HG02623 (cell line): ENCODE measurements at regions not wholly inside any gene's neighbourhood (a gene's known extent, or its start where the extent isn't known, plus 50 kb on each side); places are given as distances from the start of the nearest gene placed in this dataset.

Experiments used
- ATAC-seq: cut with Tn5 transposase; IDR thresholded peaks from one replicate; pipeline ENCODE4 v1.9.1; 2021; ENCODE audit warnings: moderate library complexity; ENCODE audit not compliant: unreplicated experiment

GRCh38 chr2:56099963-56100362, 83.8 kb upstream of the CCDC85A start:
- no peak for ATAC-seq

DNA sequence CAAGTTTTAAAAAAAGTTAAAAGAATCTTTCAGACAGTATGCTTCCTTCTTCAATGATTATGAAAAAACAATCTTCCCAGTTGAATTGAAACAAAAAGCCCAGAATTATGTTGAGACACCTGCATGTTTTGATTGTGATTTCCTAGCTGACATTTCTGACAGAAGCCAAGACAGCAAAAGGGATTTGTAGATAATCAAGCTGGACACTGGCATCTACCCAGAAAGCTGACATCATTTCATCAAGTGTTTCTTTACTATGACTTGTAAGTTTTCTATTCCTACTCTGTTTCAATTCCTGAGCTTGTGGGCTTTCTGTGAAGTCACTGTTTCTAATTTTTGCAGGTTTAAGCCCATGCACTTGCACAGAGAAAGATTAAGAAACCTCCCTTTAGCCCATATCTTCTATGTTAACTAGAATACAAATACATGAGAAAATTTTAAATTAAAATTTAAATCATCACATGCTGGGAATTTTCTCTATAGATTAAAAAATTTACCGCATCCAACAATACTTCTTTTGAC, 82.9 kb upstream of the CCDC85A start:
- no peak for ATAC-seq

DNA sequence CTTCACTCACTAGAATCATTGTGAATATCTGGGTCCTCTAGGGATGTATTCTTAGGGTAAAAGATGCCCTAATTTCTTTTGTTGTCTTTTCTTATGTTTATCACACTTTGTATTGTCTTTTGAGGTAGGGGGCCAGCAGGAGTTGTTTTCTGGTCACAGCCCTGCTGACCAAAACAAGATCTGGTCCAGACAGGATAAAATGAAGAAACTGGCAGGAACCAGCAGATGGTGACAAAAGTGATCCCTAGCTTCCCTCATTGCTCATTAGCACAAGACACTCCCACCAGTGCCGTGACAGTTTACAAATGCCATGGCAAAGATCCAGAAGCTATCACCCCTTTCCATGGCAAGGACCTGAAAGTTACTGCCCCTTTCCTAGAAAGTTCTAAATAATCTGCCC, 81.7 kb upstream of the CCDC85A start:
- no peak for ATAC-seq

GRCh38 chr2:56102866-56103265, 80.9 kb upstream of the CCDC85A start:
- no peak for ATAC-seq

GRCh38 chr2:56104962-56105361, 78.8 kb upstream of the CCDC85A start:
- ATAC-seq, result no peak

DNA sequence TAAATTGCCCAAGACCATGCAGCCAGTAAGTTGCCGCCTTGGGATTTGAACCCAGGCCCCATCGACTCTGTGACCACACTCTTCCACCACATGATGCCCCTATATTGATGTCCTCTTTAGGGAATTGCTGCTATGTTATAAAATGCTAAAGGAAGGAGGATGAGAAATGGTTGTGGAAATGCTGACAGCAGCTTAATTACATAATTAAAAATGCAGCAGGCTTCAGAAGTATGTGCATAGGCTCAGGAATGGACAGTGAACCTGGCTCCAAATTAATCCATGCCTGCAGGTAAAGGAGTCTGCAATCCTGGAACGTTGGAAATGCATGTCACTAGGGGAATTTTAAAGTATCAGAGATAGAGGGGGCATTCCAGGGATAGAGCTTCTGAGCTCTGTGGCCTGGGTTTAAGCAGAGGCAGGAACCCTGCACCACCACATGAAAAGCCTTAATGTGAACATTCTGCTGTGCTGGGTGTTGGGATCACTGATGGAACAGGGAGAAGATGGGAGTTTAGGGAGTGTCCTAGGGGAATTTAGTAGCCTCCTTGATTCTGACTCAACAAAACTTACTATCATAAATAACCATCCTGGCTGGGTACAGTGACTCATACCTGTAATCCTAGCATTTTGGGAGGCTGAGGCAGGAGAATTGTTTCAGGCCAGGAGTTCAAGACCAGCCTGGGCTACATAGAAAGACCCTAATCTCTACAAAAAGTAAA, 76.1 kb upstream of the CCDC85A start:
- ATAC-seq, result no peak

DNA sequence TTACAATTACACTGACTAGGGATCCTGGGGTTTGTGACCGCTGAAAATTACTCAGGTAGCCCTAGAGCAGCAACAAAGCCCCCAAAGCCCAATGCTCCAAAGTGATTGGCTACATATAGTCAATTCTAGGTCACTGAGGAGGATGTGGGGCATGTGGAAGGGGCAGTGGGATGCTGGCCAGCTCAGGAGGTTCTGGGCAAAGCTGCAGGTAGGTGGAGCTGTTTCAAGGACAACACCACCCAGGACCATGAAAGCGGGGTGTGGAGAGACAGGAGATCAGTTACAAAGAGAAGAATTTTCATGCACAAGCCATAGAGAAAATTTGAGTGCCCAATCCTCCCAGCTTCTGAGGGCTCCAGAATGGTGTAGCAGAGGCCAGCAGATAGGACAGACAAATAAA, 75.0 kb upstream of the CCDC85A start:
- ATAC-seq, result no peak

- no peak for ATAC-seq
Observed at GRCh38 chr2:56109994-56110393, 73.8 kb upstream of the CCDC85A start.

GRCh38 chr2:56113382-56113975, 70.3 kb upstream of the CCDC85A start:
- ATAC-seq, result no peak

DNA sequence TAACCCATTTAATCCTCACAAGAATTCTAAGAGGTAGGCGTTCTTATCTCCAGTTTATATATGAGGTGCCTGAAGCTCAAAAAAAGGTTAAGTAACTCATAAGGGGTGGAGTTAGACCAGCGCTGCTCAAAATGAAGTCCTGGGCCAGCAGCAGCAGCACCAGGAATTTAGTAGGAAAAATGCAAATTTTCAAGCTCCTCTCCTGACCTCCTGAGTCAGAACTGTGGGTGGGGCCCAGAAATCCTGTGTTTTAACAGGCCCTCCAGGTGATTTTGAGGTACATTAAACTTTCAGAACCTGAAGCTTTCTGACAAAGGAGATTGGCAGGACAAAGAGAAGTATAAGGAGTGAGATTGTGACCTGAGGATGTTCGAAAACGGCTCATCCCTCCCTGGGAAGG, 66.0 kb upstream of the CCDC85A start:
- no peak for ATAC-seq

- no peak for ATAC-seq
Observed at GRCh38 chr2:56118474-56118873, 65.3 kb upstream of the CCDC85A start.

- ATAC-seq, result no peak
Observed at GRCh38 chr2:56121995-56122394, 61.8 kb upstream of the CCDC85A start.

DNA sequence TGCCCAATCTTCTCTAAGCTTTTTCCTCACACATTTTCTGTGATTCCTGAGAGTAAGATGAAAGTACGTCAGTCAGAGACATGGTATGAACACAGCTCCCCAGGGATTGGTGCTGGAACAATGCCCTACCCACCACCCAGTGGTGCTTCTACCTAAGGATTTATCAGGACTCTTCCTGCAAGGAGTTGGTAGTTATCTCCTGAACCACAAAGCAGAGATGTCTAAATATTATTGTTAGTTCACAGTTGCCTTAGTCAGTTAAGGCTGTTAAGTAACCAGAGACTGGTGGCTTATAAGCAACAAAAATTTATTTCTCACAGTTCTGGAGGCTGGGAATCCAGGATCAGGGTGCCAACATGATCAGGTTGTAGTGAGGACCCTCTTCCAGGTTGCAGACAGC, 60.3 kb upstream of the CCDC85A start:
- ATAC-seq, result no peak

GRCh38 chr2:56127010-56127409, 56.8 kb upstream of the CCDC85A start:
- ATAC-seq, result no peak

DNA sequence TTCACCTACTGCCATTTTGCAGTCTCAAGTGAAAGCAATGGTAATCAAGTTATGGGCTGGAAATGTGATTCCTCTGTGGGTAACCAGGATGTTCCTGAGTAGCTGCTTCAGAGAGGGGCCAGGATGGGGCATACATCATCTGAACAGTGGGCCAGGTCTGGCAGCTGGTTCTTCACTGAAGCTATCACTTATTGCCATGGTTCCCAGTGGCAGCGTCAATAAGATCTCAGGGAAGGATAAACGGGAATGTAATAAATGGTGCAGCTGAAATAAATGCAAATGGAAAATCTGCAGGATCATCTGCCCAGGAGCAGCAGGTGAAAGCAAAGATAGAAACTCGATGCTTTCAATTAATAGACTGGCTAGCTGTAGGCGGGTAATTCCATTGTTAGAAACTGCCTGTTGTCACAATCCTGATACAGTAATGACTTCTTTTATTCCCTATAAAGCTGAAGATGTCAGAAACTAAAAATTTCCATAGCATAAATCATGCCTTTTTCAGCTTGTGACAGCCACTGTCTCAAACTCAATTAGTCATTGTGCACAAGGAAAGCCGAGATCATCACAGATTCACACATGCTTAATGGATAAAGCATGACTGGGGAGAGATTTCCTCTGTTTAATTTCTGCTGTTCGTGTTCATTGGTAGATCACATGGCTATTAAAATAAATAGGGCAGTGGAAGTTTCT, 56.2 kb upstream of the CCDC85A start:
- ATAC-seq, result no peak

DNA sequence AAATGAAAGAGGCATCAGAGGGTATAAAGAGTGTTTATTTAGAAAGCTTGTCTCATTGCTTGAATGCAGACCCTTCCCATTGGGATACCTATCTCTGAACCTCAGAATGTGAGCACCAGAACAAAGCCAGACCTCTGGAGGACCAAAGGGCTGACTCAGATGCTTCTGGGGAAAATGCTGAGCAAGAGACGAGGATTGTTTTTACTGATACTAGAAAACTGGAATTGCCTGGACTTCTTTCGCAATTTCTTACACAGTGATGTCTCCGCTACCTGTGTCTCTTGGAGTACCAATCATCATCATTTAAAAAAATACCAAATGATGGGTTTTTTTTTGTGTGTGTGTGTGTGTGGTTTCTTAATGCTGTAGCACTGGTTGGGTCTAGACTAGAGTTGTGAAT, 55.6 kb upstream of the CCDC85A start:
- ATAC-seq, result no peak

- ATAC-seq, result no peak
Observed at GRCh38 chr2:56130463-56131070, 53.2 kb upstream of the CCDC85A start.

DNA sequence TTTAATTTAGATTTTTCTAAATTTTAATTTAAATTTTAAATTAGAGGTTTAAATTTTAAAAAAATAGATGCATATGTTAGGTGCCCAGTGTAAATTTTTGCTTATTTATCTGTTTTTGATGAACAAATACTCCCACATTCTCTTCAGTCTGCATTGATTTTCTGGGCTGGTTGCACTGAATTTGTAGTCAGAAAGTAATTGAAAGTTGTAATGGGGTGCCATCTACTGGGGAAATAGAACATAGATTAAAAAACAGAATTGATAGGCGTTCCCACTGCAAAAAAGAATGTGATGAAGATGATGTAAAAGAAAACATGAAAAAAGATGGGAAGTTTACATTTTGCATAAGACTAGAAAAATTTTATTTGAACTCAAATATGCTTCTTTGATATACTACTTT, 51.7 kb upstream of the CCDC85A start:
- ATAC-seq, result no peak

- ATAC-seq, result no peak
Observed at GRCh38 chr2:56133441-56133840, 50.3 kb upstream of the CCDC85A start.

- ATAC-seq, result no peak
Observed at GRCh38 chr2:56133931-56134629, 49.7 kb upstream of the CCDC85A start.
